ENCODE measurements at regions not wholly inside any gene's neighbourhood (a gene's known extent, or its start where the extent isn't known, plus 50 kb on each side); places are given as distances from the start of the nearest gene placed in this dataset.

- intact Hi-C loops (cut with DNase I) = no loop called here
- no peak for DNase-seq (ENCODE audit: low spot score)
These were observed 293.1 kb upstream of the HDAC4 start for GRCh38 chr2:239693761-239694415.

- no peak for DNase-seq (ENCODE audit: low spot score)
- intact Hi-C loops (cut with DNase I) = no loop called here
These were observed 292.5 kb upstream of the HDAC4 start for GRCh38 chr2:239693330-239693729.

- DNase-seq (ENCODE audit: low spot score) = no peak
- intact Hi-C loops (cut with DNase I) = no loop called here
These were observed 292.1 kb upstream of the HDAC4 start for GRCh38 chr2:239692919-239693318.

- intact Hi-C loops (cut with DNase I) = no loop called here
- no peak for DNase-seq (ENCODE audit: low spot score)
These were observed 291.6 kb upstream of the HDAC4 start for GRCh38 chr2:239692362-239692851.

GRCh38 chr2:239691720-239692119 lies 290.9 kb upstream of the HDAC4 start:
- intact Hi-C loops (cut with DNase I) = no loop called here
- DNase-seq (ENCODE audit: low spot score) = no peak

GRCh38 chr2:239690651-239691631 lies 290.1 kb upstream of the HDAC4 start:
- DNase-seq (ENCODE audit: low spot score) = no peak
- intact Hi-C loops (cut with DNase I) = loop anchor here in 1 of 2 donors (1.0 kb wide), 1 partner anchor 15 kb away; no protein-coding TSS in a partner anchor

- intact Hi-C loops (cut with DNase I) = loop anchor here in 1 of 2 donors (1.0 kb wide), 1 partner anchor 16 kb away; no protein-coding TSS in a partner anchor
- no peak for DNase-seq (ENCODE audit: low spot score)
These were observed 289.2 kb upstream of the HDAC4 start for GRCh38 chr2:239689985-239690384.

GRCh38 chr2:239689410-239689809 lies 288.6 kb upstream of the HDAC4 start:
- no peak for DNase-seq (ENCODE audit: low spot score)
- intact Hi-C loops (cut with DNase I) = no loop called here

GRCh38 chr2:239688840-239689239 lies 288.0 kb upstream of the HDAC4 start:
- intact Hi-C loops (cut with DNase I) = no loop called here
- no peak for DNase-seq (ENCODE audit: low spot score)

GRCh38 chr2:239688122-239688681 lies 287.4 kb upstream of the HDAC4 start:
- no peak for DNase-seq (ENCODE audit: low spot score)
- intact Hi-C loops (cut with DNase I) = no loop called here

- intact Hi-C loops (cut with DNase I) = no loop called here
These were observed 286.6 kb upstream of the HDAC4 start for GRCh38 chr2:239687441-239687840.

GRCh38 chr2:239685965-239686364 lies 285.1 kb upstream of the HDAC4 start:
- intact Hi-C loops (cut with DNase I) = no loop called here
- DNase-seq (ENCODE audit: low spot score) = no peak

More at GRCh38 chr2:239687441-239687840, 286.6 kb upstream of the HDAC4 start:
- DNase-seq (ENCODE audit: low spot score) = no peak

GRCh38 chr2:239685556-239685955 lies 284.7 kb upstream of the HDAC4 start:
- no peak for DNase-seq (ENCODE audit: low spot score)
- intact Hi-C loops (cut with DNase I) = no loop called here

GRCh38 chr2:239684996-239685395 lies 284.2 kb upstream of the HDAC4 start:
- DNase-seq (ENCODE audit: low spot score) = no peak
- intact Hi-C loops (cut with DNase I) = no loop called here

GRCh38 chr2:239684271-239684810 lies 283.5 kb upstream of the HDAC4 start:
- intact Hi-C loops (cut with DNase I) = no loop called here
- no peak for DNase-seq (ENCODE audit: low spot score)

- DNase-seq (ENCODE audit: low spot score) = no peak
- intact Hi-C loops (cut with DNase I) = no loop called here
These were observed 281.7 kb upstream of the HDAC4 start for GRCh38 chr2:239682518-239682917.

GRCh38 chr2:239679755-239680154 lies 278.9 kb upstream of the HDAC4 start:
- DNase-seq (ENCODE audit: low spot score) = no peak

GRCh38 chr2:239678666-239679296 lies 278.0 kb upstream of the HDAC4 start:
- intact Hi-C loops (cut with DNase I) = no loop called here
- no peak for DNase-seq (ENCODE audit: low spot score)

More at GRCh38 chr2:239679755-239680154, 278.9 kb upstream of the HDAC4 start:
- intact Hi-C loops (cut with DNase I) = no loop called here

- no peak for DNase-seq (ENCODE audit: low spot score)
- intact Hi-C loops (cut with DNase I) = no loop called here
These were observed 277.3 kb upstream of the HDAC4 start for GRCh38 chr2:239678186-239678490.

Data from posterior vena cava (tissue), 2 donors.